Stimulated activated CD8-positive, alpha-beta memory T cell treated with anti-CD3 and anti-CD28 coated beads, Interleukin-7, amount 100 ng/mL, for 4 hours (primary cell): ENCODE measurements at regions not wholly inside any gene's neighbourhood (a gene's known extent, or its start where the extent isn't known, plus 50 kb on each side); places are given as distances from the start of the nearest gene placed in this dataset.
A peak's percentile ranks its signal among the peaks of the same experiment; 100 is the strongest.

ENCODE experiments used
- DNase-seq, 2 donors: peaks; one replicate each; pipeline ENCODE4 v3.0.0-alpha.2; 2020; ENCODE audit warnings: low read depth in 2 of 2

- DNase-seq, result no peak
These were observed 122.0 kb upstream of the AHR start for GRCh38 chr7:17176371-17177032.

- no peak for DNase-seq
These were observed 119.9 kb upstream of the AHR start for GRCh38 chr7:17178545-17178944.

GRCh38 chr7:17181482-17181881 lies 117.0 kb upstream of the AHR start:
- DNase-seq, result no peak

- DNase-seq, result no peak
These were observed 114.7 kb upstream of the AHR start for GRCh38 chr7:17183630-17184328.

- DNase-seq, result no peak
These were observed 113.4 kb upstream of the AHR start for GRCh38 chr7:17184805-17185689.

- DNase-seq, result no peak
These were observed 112.8 kb upstream of the AHR start for GRCh38 chr7:17185690-17186070.

GRCh38 chr7:17186745-17187530 lies 111.5 kb upstream of the AHR start:
- DNase-seq, result no peak

GRCh38 chr7:17194656-17195055 lies 103.8 kb upstream of the AHR start:
- DNase-seq, result no peak

GRCh38 chr7:17195576-17195975 lies 102.9 kb upstream of the AHR start:
- DNase-seq, result no peak

GRCh38 chr7:17205910-17206309 lies 92.5 kb upstream of the AHR start:
- DNase-seq, result no peak

- DNase-seq, result no peak
These were observed 92.0 kb upstream of the AHR start for GRCh38 chr7:17206349-17206905.

GRCh38 chr7:17207220-17207619 lies 91.2 kb upstream of the AHR start:
- DNase-seq, result no peak

- DNase-seq, result no peak
These were observed 89.4 kb upstream of the AHR start for GRCh38 chr7:17209101-17209500.

GRCh38 chr7:17211307-17211836 lies 87.1 kb upstream of the AHR start:
- DNase-seq, result no peak

- DNase-seq, result no peak
These were observed 86.3 kb upstream of the AHR start for GRCh38 chr7:17212188-17212587.

- DNase-seq, result no peak
These were observed 70.5 kb upstream of the AHR start for GRCh38 chr7:17227766-17228490.

GRCh38 chr7:17229228-17229627 lies 69.2 kb upstream of the AHR start:
- no peak for DNase-seq

- DNase-seq, result no peak
These were observed 68.2 kb upstream of the AHR start for GRCh38 chr7:17230099-17230807.

- no peak for DNase-seq
These were observed 64.8 kb upstream of the AHR start for GRCh38 chr7:17233603-17234002.

- peak; percentile 23 to 25 for DNase-seq
These were observed 64.4 kb upstream of the AHR start for GRCh38 chr7:17234030-17234397.
